ENCODE measurements at regions not wholly inside any gene's neighbourhood (a gene's known extent, or its start where the extent isn't known, plus 50 kb on each side); places are given as distances from the start of the nearest gene placed in this dataset.

DNA sequence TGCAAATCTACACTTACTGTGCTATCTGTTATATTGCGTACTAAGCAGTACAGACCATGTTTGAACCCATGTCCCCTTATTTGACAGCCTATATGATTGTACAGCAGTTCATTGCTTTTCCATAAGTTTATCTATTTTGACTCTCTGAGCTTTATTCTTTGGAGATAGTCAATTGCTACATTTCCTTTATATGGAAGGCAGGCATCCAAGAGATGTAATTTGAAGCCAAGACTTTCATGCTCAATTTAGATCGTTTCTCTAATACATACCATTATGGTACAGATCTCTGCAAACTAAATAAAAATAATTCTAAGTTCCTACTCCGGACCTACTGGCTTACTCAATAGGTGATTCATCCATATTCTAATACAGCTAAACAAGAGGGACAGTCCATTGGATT, 424.8 kb downstream of the TMEM38B start:
- Histone ChIP-seq H3K27me3 (replicated peaks in 1 of 4; ENCODE audit: control insufficient read depth in 3 of 4, extremely low read depth in 1 of 4, insufficient read depth in 3 of 4, low read length in 3 of 4) (no peaks in the 10 kb centered on the region), H3K4me3 (ENCODE audit: extremely low read depth in 1 of 4, insufficient read depth in 2 of 4, low read depth in 3 of 4, low read length in 4 of 4) (no peak overlapping the region), H2AK5ac (ENCODE audit: low read depth, low read length) (no peak overlapping the region), H2BK12ac (ENCODE audit: low read depth, low read length) (no peak overlapping the region), H3K79me1 (ENCODE audit: low read depth, low read length) (no peaks in the 10 kb centered on the region), H4K8ac (ENCODE audit: extremely low read depth, insufficient read depth, low read length) (no peak overlapping the region), H3K23ac (ENCODE audit: insufficient read length) (no peak overlapping the region), H3K23me2 (ENCODE audit: low read depth, low read length) (no peaks in the 10 kb centered on the region), H2BK15ac (ENCODE audit: low read length) (no peak overlapping the region), H3K4me2 (ENCODE audit: insufficient read depth in 1 of 2, low read depth in 2 of 2, low read length in 2 of 2) (no peak overlapping the region), H3K27ac (ENCODE audit: low read depth, low read length) (no peak overlapping the region), H3K79me2 (ENCODE audit: control insufficient read depth in 1 of 2, insufficient read depth in 2 of 2, low read length in 2 of 2) (no peaks in the 10 kb centered on the region), H3K9ac (replicated peaks in 1 of 4; ENCODE audit: extremely low read depth in 1 of 4, low read depth in 3 of 4, low read length in 3 of 4) (no peak overlapping the region), H2BK20ac (ENCODE audit: low read length) (no peak overlapping the region), H2AFZ (ENCODE audit: low read length) (no peak overlapping the region), H3K56ac (replicated peaks; ENCODE audit: insufficient read length, low read depth, low read length) (no peak overlapping the region), H3K36me3 (ENCODE audit: control insufficient read depth in 2 of 4, insufficient read depth in 4 of 4, low read length in 3 of 4) (no peaks in the 10 kb centered on the region), H2BK5ac (ENCODE audit: low read depth, low read length) (no peak overlapping the region), H3K9me3 (ENCODE audit: insufficient read depth in 2 of 2, low read depth in 1 of 2, low read length in 1 of 2) (no peaks in the 10 kb centered on the region), H4K91ac (replicated peaks; ENCODE audit: insufficient read length, low read length) (no peak overlapping the region), H3K4me1 (replicated peaks in 1 of 4; ENCODE audit: control insufficient read depth in 3 of 4, insufficient read depth in 4 of 4, low read length in 3 of 4) (no peaks in the 10 kb centered on the region), H3K14ac (ENCODE audit: insufficient read length) (no peak overlapping the region), H2BK120ac (replicated peaks; ENCODE audit: low read depth, low read length) (no peak overlapping the region), H3K4ac (replicated peaks; ENCODE audit: insufficient read length, low read depth, low read length) (no peak overlapping the region), H4K20me1 (replicated peaks in 1 of 2; ENCODE audit: control insufficient read depth in 1 of 2, insufficient read depth in 2 of 2, low read length in 2 of 2) (no peaks in the 10 kb centered on the region), H4K5ac (ENCODE audit: insufficient read length, low read depth, low read length) (no peak overlapping the region), H3K18ac (ENCODE audit: extremely low read depth, low read length) (no peak overlapping the region)
- CTCF ChIA-PET (ENCODE audit: partially characterized antibody): no interaction called here
- 87% methylated on average over 3 of the region's 3 CpGs; no CpG with 5 or more reads in 1 of the 2 experiments for WGBS, 2 experiments (ENCODE audit: extremely low coverage in 1 of 2, insufficient coverage in 1 of 2, insufficient read length in 1 of 2, insufficient replicate concordance in 2 of 2, low coverage in 1 of 2, low lambda C conversion rate in 2 of 2, missing lambda C conversion rate in 1 of 2)
- POLR2A ChIA-PET (ENCODE audit: partially characterized antibody): no interaction called here
- no peak for FAIRE-seq
- no peak for DNase-seq (ENCODE audit: low read depth in 1 of 2, low spot score in 2 of 2)
- TF ChIP-seq NANOG (IDR thresholded peaks at IDR 0.05; ENCODE audit: insufficient read depth, low read depth, low read length, poor library complexity, severe bottlenecking): no peak
- no peak for TF ChIP-seq JUND (IDR thresholded peaks at IDR 0.05; ENCODE audit: low read length)
- TF ChIP-seq JUN (IDR thresholded peaks at IDR 0.05; ENCODE audit: low read depth, low read length): no peak
- TF ChIP-seq KDM1A (IDR thresholded peaks at IDR 0.05; ENCODE audit: borderline replicate concordance, low read length): no peak
- TF ChIP-seq ZNF274 (IDR thresholded peaks at IDR 0.05; ENCODE audit: borderline replicate concordance, extremely low read depth, low read length): no peak

All from H1 (cell line).